ENCODE measurements at regions not wholly inside any gene's neighbourhood (a gene's known extent, or its start where the extent isn't known, plus 50 kb on each side); places are given as distances from the start of the nearest gene placed in this dataset.

GRCh38 chr1:238214449-238214848 is 323.7 kb upstream of the ZP4 start:
- no peak for TF ChIP-seq CTCF (IDR thresholded peaks at IDR 0.05)
- TF ChIP-seq POLR2AphosphoS5 (IDR thresholded peaks at IDR 0.05; ENCODE audit: insufficient read depth in 1 of 2, low read depth in 1 of 2) = no peak
- TF ChIP-seq POLR2A (IDR thresholded peaks at IDR 0.05) = no peak

Measured in vagina (tissue), 2 donors.